ENCODE measurements at regions not wholly inside any gene's neighbourhood (a gene's known extent, or its start where the extent isn't known, plus 50 kb on each side); places are given as distances from the start of the nearest gene placed in this dataset.

- TF ChIP-seq CTCF (IDR thresholded peaks at IDR 0.05; ENCODE audit: low read depth, low read length) = no peak
- no peak for TF ChIP-seq EZH2phosphoT487 (IDR thresholded peaks at IDR 0.05; ENCODE audit: low read depth)
These were observed 1007.1 kb downstream of the SH3BGRL start for GRCh38 chrX:82208975-82209374.

All from OCI-LY3 (cell line).